Muscle of arm (tissue), 1 donor: ENCODE measurements at regions not wholly inside any gene's neighbourhood (a gene's known extent, or its start where the extent isn't known, plus 50 kb on each side); places are given as distances from the start of the nearest gene placed in this dataset.
A peak's percentile ranks its signal among the peaks of the same experiment; 100 is the strongest.

ENCODE experiments used
- DNase-seq: peaks from one replicate; pipeline ENCODE4 v3.0.0-alpha.2; 2013

GRCh38 chr20:40738976-40739375, 49.9 kb upstream of the MAFB start:
- no peak for DNase-seq

DNA sequence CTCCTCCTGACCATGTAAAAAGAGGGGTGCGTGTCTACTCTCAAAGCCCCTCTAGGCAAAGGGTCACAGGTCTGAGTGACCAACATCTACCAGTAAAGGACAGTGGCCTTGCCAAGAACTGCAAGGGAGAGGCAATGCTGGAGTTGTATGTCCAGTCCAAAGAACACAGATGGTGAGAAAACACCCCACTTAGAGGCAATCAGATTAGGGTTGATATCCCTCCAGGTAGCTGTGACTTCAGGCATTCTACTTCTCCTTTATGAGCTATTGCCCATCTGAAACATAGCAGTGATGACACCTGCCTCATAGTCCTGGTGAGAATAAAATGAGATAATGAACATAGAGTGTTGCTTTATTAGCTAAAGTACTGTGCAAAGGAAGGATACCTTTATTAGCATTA, 50.8 kb upstream of the MAFB start:
- DNase-seq = no peak

DNA sequence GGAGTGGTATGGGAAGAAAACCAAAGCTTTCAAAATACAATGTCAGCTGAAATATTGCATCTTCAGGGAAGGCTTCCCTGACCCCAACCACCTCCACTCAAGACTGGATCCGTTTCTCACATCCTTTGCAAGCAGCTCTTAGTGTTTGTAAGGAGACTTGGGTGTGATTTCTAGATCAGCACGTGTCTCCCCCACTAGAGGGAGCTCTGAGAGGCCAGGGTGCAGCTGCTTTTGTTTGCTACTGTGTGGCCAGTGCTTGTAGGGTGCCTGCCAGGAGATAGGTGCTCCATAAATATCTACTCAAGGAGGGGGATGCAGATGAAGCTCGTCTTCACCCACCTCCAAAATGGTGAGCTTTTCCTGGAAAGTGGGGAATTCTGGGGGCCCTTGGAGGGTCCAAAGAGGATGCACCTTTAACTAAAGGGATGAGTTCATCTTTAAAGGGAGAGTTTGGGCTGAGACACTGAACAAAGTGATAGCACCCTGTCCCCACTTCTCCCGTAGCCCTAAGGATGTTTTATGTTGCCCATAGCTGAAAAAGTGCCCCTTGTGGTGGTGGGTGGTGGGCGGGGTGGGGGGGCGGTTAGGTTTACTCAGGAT, 52.6 kb upstream of the MAFB start:
- DNase-seq = no peak

DNA sequence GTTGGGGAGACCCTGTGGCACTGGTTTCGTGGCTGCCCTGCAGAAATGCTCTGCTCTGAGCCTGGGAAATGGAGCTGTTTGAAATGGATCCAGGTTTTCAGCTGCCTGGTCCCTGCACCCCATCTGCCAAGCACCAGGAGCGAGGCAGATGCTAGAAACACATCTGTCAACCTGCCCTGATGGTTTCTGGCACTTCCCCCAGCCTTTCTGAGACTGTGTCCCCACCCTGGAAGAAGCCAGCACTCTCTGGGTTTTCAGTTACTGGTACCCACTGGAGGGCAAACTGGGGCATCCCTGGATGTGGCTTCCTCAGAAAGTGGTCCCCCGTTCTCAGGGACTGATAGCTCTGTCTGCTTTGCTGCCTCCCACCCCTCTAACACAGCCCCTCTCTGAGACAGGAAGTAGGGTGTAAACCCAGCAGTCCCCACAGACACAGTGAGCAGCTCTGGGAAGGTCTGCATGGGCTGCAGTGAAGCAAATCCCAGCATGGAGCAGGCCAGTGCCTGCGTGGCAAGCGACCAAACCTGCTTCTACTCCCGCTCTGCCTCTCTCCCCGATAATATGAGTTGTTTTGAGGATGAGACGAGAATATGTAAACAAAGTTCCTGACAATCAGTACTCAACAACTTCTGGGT, 54.2 kb upstream of the MAFB start:
- DNase-seq = no peak

DNA sequence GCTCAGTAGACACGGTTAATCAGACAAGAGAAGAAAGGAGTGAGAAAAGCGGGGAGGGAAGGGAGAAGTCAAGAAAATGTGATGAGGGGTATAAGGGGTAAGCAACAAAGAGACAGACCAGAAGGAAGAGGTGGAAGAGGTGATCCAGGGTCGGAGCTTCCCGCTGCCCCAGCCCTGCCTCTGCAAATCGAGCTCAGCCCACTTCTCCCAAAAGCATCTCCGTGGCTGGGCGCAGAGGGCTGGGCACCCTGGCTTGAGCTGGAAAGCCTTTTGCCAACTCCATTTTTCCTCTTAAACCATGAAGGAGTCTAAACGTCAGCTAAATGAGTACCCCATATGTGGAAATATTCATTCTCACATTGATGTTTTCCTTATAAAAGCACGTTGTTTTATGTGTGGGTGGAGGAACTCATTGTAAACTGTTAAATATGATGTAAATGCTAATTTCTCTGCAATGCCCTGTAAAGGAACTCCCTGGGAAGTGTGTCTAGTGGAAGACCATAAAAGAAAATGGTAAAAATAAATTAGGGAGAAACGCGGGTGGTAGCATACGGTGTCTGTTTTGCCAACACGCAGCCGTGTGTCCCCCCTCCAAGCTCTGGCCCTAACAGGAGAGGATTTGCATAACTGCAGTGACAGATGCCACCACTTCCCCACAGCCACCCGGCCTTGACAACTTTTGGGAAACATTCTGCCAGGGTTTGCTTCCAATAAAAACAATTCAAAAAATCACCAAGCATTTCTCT, 55.2 kb upstream of the MAFB start:
- DNase-seq = no peak

- no peak for DNase-seq
Measured at GRCh38 chr20:40744818-40745175, 55.8 kb upstream of the MAFB start.

DNA sequence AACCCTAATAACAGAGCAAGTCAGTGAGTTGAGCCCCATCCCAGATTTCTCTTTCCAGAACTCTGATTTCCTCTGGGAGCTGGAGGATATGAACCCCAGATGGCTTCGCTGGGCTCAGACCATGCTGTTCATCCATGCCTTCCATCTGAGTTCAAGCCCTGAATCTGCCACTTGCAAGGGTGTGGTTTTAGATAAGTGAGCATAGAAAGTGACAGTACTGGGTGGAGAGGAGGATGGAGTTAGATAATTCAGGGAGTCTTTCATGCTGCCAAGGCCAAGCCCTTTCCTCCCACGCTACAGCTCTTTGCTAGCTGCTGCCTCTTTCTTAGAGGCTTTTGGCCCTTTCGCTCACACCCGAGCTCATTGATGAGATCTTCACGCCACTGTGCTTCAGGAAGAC, 57.2 kb upstream of the MAFB start:
- DNase-seq = no peak

GRCh38 chr20:40748182-40748581, 59.1 kb upstream of the MAFB start:
- DNase-seq = no peak

DNA sequence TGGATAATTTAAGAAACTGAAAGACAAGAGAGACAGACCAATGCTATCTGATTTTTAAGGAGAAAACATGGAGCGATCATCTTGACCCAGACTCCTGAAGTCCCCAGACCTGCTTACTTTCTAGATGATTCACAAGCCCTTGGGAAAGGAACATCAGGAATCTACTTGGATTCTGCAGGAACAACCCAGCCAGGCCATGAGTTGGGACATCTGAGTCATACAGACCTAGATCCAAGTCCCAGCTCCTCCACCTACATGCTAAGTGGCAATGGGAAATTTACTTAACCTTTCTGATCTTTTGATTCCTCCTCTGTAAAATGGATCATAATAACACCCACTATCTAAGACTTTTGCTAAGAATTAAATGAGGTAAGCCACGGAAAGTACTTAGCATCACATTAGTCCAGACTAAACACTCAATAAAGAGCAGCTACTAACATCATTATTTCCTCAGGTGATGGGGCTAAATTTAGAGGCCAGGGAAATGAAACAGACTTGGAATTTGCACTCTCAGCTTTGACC, 61.0 kb upstream of the MAFB start:
- no peak for DNase-seq

DNA sequence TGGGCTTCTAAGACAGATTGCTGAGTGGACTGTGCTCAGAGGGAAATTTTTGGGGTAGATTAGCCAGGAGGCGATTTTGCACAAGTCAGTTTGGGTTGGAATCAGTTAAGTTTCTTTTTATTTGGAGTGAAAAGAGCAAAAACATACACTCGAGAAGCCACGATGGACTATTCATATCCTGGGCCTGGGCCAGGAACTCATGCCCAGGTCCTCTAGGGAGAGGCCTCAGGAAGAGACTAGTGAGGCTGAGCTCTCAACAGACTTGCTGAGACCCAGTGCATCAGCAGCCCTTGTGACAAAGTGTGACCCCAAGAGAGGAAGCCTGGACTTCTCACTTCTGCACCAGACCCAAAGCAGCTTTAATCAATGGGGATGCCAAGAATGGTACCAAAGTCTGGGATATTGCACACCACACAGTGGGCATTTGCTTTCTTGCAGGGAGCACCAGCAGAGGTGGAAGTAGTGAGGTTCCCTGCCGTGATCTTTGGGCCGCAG, 61.6 kb upstream of the MAFB start:
- DNase-seq = no peak

DNA sequence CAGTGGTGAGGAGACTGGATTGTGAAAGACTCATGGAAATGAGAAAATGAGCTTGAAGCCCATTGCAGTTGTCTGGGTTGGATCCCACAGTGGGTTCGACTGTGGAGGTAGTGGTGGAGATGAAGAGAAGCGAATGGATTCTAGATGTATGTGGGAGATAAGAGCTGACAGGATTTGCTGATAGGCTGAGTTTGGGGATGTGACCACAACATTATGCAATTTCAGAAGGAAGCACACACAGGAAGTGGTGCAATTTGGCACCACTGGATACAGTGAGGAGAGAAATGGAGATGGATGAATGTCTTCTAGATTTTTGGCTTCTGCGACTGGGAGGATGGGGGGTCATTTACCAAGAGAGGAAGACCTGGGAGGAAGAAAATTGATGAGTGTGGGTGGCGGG, 64.4 kb upstream of the MAFB start:
- DNase-seq = no peak

DNA sequence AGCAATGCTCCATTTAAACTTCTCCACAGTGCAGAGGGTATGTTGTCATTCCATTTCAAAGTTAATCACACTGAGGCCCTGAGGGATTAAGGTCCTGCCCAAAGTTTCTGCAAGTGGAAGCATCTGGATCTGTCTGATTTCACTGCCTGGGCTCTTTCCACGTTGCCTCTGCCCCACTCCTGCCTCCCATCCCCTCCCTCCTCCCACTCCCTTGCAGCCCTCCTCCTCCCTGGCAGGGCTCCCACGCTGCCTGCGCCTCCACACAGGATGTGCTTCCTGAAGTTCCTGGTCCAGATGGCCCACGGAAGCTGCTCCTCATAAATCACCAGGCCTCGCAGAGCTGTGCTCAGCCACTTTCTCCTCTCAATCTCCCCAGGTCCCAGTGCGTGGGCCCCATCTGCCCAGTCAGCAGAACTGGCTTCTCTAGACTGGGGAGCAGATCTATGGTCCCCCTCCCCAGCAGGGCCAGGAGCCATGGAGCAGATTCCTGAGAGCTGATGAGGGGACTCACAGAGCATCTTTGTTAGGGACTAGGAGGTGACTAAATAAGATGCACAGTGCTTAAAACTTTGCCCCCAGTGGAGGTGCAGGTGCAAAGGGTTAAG, 65.4 kb upstream of the MAFB start:
- DNase-seq = peak; percentile 18

- DNase-seq = no peak
Measured at GRCh38 chr20:40757087-40757486, 68.1 kb upstream of the MAFB start.

GRCh38 chr20:40758790-40759189, 69.8 kb upstream of the MAFB start:
- DNase-seq = no peak

DNA sequence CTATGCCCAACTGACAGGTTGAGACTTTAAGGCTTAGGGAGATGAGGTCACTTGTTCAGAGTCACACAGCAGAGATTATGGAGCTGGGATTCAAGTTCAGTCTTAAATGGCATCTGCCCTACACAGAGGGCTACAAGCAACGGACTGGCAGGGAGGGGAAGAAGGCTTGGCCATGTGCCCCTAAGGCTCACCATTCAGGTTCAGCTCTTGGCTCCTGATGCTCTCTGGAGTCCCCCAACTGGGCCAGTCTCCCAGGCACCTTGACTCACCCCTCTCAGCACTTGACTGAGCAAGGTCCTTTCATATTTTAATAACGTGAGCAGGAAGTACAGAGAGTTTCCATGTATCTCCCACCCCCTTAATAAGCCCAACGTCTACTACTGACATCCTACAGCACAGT, 71.4 kb upstream of the MAFB start:
- DNase-seq = no peak

DNA sequence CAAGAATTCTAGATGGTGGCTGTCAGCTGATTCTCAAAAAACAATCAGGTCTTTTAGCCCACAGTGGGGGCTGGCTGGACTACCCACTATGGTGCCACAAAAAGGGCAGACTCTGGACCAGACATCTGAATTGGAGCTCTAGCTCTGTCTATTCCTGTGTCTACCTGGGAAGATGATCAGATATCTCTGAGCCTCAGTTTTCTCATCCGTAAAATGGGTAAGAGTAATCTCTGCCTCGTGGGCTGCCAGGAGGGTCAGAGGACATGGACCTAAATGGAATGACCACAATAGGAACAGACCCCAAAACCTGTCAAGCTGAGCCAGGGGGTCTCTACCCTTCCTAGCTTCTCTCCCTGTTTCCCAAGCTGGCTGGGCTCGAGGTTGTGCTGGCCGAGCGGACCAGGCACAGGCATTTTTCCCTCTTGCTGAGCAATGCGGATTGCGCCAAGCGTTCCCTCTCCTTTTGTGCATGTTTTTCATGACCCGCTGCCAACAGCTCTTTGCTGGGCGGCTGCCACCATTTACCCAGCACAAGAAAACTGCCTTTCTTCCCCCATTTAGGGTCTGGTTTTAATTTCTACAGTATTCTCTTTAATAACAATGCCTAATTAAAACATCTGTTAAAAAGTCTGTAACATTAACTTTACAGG, 74.7 kb upstream of the MAFB start:
- DNase-seq = no peak

DNA sequence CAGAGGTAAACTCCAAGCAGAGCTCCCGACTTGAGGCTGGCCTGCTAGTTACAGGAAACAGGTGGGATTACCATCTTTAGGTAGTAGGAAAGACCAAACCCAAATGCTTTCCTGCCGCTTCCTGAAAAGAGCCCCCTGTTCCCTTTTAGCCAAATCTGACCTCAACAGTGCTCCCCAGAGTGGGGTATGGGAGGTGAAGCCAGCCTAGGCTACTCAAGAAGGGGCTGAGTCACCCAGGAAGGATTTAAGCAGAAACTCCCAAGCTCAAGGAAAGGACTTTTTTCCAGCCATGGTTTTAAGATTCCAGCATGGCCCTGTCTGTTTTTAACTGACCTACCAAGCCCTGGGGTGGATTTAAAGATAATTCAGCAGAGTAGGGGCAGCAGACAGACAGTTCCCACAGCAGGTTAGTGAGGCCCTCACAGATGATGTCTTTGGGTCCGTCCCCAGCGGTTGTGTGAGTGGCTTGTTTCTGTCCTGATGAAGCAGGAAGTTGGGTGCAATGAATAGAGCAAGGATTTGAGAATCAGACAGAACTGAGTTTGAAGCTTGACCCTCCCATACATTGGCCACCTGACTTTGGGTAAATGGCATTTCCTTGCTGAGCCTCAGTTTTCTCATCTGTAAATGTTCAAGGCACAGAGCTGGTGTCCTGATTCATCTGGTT, 76.9 kb upstream of the MAFB start:
- no peak for DNase-seq

GRCh38 chr20:40766790-40767614, 78.0 kb upstream of the MAFB start:
- no peak for DNase-seq

DNA sequence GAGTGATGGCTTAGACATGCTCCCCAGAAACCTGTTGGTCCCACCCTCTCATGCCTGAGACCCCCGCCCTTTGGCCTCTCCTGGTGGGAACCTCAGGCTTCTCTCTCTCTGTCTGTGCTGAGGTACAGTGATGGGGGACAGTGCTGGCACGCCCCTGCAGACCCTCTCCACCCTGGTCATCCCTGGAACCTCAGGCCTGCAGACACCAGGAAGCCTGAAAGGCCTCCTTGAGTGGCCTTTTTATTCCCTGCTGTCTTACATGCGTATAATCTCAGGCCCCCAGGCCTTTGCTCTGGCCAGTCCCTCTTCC, 78.5 kb upstream of the MAFB start:
- no peak for DNase-seq

- DNase-seq = no peak
Measured at GRCh38 chr20:40768105-40768504, 79.1 kb upstream of the MAFB start.
